HG03520 (cell line): ENCODE measurements at regions not wholly inside any gene's neighbourhood (a gene's known extent, or its start where the extent isn't known, plus 50 kb on each side); places are given as distances from the start of the nearest gene placed in this dataset.
"Not testable (repeated sequence)": the region's sequence is repeated elsewhere in the genome, so short reads cannot be mapped to it uniquely, and the experiment has no call there.

Experiments used
- ATAC-seq: cut with Tn5 transposase; IDR thresholded peaks from one replicate; pipeline ENCODE4 v1.9.1; 2021; ENCODE audit warnings: mild to moderate bottlenecking, moderate library complexity; ENCODE audit not compliant: unreplicated experiment

DNA sequence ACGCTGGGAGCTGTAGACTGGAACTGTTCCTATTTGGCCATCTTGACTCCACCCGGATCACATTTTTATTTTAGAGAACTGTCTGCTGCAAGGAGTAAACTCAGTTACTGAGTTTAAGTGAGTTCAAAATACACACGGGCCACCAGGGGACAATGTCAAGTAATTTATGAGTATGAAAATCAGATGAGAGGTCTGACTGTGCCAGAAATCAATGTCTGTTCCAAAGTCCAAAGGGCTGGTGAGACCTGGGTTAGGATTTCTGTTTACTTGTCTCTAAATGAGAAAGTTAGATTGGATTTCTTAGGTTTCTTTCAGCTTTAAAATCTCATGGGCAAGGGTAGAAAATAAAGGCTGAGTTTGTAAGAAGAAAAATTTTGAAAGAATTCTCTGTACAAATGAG, 465.8 kb upstream of the MEIS1 start:
- ATAC-seq, result no peak

DNA sequence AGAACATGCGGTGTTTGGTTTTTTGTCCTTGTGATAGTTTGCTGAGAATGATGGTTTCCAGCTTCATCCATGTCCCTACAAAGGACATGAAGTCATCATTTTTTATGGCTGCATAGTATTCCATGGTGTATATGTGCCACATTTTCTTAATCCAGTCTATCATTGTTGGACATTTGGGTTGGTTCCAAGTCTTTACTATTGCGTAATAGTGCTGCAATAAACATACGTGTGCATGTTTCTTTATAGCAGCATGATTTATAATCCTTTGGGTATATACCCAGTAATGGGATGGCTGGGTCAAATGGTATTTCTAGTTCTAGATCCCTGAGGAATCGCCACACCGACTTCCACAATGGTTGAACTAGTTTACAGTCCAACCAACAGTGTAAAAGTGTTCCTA, 471.6 kb upstream of the MEIS1 start:
- ATAC-seq, result not testable (repeated sequence)

DNA sequence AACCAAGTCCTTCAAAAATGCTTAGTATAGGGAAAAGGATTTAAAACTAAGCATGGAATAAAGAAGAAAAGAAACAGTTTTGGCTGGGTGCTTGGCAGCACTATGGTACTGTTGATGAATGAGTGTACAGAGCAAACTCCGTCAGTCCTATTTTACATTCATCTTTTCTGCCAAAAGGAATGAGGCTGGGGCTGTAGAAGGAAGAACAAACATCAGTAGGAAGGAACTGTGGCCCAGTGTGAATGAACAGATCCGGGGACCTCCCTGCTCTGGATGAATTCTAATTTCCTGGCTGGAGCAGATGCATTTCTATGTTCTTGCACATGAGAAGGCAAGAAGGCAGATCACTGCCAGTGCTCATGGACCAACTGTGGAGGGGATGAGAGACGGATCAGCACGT, 474.0 kb upstream of the MEIS1 start:
- ATAC-seq, result no peak

DNA sequence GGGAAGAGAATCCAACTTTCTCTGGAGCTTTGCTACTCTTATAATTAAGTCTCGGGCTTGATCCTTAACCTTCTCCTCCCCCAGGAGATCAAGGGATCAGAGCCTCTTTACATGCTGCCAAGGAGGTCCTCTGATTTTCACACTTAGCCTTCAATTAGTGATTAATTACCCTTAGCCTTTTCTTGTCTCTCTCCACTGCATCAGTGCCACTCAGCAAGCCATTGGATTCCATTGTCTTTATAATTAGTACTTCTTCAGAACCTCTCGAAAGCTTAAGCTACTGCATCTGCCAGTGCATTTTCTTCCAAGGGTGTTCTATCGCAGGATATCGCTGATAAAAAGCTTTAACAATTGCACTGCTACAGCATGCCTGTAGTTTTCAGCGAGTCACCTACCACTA, 477.0 kb upstream of the MEIS1 start:
- ATAC-seq, result no peak

DNA sequence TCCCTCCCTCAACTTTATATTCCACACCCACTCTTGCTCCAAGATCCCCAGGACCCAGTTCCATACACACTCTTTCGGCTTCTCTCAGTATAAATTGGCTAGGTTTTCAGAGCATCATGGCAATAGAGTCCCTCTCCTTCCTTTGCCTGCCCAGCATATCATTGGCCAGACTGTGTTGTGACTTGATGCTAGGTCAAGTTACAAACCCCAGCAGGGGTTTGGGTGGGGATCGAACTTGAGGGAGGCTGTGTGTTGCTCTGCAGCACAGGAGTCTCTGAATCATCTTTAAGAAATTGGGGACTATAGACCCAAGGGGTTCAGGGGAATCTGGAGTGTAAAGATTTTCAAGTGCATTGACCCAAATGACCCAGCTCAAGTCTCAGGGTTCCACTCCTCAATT, 477.5 kb upstream of the MEIS1 start:
- no peak for ATAC-seq

DNA sequence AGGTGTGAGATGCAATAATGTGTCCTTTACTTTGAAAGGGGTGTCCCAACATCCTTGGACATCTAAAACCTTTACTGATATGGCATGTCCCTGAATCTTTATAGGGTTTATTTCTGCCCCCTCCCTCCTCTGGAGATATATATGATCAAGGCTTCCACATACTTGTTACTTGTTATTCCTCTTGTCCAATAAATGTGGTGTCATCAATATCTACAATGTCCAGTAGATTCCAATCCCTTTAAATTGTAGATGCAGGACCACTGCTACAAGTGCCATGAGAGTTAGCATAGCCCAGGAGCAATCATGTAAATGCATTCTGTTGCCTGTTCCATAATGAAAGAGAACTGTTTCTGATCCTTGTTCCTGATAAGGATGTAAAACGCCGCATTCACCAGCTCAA, 479.7 kb upstream of the MEIS1 start:
- ATAC-seq, result no peak

DNA sequence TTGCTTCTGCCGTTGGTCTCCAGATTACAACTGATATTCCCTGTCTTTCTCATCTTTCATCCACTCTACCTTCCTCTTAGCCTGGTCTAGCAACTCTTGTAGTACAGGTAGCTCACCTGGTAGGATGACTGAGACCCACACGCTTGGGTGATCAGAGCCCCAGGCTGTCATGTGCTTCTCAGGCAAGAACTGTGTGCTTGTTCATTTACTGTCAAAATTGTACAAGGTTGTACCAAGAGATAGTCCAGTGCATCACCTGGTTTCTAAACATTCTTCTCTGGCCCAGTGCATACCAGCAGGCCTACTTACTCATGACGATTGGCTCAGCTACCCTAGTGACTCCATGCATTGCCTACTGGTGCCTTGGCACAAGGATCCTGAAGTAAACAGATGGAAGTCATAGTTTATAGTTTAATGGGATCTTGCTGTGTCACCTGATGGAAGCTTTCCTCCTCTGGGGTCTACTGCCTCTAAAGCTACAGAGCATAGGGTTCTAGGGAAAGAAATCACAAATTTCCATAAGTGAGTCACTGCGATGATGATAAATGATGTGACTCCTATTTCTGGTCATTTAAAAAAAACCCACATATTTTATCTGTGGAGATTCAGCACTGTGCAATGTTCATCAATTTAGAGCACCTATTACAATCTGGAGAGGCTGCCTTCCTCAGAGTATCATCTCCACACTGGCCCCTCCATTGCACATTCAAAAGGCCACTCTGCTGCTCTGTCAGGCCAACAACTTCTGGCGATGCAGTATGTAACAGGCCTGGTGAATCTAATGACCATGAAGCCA, 481.8 kb upstream of the MEIS1 start:
- ATAC-seq, result no peak

DNA sequence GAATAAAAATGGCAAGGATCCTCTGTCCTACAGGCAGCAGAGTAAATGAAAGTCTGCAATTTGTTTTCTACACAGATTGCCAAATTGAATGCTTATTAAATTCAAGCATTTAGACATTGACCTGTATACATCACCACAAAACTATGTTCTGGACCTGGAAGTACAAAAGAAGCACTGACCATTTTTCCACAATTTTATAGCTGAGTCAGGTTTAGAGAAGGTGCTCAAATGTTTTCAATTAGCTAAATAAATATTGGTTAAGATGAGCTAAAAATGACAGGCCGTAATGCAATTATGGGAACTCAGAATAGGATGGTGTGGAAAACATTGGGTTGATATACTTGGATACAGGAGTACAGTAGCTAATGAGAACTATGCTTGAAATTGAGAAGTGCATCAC, 490.7 kb upstream of the MEIS1 start:
- no peak for ATAC-seq

DNA sequence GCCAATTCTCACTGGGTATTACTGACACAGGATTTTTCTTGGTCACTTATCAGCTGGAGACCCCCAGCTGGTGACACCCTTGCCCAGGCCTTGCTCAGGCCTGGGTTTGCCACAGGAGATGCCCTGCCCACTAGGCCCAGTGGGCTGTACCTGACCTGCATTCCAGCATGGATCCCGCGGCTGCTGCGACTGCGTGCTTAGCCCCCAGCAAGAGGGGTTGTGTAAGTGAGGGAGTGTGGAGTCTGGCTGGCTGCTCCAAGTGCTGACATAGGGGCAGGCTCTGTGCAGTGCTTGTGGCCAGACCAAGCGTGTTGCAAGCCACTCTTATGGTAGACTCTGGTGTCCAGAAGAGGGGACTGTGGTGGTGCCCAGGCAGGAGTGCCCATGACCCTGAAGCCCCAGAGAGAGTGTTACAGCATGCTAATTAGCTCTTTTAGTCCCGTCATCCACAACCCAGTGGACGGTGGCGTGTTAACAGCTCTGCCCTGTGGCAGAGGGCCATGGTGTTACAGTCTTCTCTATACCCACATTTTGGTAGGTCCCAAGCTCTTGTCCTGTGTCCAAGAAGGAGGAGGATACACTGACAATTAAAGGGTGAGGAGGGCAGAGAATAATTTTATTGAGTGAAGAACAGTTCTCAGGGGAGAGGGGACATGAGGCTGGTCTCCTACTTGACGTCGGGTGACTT, 491.7 kb upstream of the MEIS1 start:
- ATAC-seq, result no peak

DNA sequence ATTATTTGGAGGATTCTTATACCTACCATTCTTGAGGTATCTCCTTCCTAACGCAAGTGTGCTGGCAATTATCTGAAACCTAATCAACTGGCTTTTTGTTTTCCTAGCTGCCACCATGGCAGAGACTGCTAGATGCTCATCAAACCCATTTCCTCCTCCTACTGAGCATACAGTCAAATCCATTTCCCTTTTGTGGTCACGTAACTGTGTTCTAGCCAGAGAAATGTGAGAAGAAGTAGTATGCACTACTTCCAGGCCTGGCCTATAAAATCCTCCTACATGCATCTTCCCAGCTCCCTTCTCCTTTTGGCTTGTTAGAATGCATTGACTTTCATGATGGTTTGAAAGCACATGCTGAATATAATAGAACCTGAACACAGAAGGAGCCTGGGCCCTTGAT, 494.1 kb upstream of the MEIS1 start:
- no peak for ATAC-seq

DNA sequence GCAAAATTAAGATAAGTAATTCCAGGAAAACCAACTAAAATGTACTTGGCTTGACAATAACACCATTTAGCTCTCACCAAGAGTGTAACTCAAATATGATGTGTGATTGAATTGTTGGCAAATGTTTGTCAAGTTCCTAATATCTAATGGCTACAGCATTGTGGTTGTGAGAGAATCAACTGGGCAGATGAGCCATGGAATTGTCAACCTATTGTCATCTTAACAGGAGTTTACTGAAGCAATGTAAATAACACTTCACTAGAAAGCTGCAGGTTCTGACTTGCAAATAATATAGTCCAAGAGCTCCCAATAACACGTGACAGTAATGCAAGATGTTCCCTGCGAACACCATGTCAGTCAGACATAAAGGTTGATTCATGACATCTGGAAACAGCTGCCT, 495.2 kb upstream of the MEIS1 start:
- no peak for ATAC-seq

DNA sequence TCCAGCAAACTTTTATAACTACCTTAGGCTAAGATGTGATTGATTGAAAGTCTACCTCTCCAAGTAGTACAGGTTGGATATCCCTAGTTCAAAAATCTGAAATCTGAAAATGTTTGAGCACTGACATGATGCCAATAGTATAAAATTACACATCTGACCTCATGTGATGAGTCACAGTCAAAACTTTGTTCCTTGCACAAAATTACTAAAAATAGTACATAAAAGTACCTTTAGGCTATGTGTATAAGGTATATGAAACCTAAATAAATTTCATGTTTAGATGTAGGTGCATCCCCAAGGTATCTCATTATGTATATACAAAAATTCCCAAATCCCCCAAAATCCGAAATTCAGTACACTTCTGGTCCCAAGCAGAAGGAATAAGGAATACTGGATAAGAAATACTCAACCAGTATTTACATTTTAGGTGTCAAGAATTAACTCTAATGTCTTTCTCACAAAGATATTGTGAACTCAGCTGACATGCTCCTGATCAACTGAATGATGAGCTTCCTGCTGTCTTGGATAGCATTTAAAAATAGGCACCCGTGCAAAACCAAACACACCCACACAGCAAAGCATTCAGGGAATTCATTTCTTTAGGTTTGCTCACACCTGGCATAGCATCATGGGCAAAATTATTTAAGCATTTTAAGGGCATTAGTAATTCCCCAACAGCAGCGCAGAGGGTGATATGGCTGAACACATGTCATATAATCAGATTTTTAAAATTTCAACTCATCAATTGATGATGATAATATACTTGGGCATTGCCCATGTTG, 497.4 kb upstream of the MEIS1 start:
- no peak for ATAC-seq

DNA sequence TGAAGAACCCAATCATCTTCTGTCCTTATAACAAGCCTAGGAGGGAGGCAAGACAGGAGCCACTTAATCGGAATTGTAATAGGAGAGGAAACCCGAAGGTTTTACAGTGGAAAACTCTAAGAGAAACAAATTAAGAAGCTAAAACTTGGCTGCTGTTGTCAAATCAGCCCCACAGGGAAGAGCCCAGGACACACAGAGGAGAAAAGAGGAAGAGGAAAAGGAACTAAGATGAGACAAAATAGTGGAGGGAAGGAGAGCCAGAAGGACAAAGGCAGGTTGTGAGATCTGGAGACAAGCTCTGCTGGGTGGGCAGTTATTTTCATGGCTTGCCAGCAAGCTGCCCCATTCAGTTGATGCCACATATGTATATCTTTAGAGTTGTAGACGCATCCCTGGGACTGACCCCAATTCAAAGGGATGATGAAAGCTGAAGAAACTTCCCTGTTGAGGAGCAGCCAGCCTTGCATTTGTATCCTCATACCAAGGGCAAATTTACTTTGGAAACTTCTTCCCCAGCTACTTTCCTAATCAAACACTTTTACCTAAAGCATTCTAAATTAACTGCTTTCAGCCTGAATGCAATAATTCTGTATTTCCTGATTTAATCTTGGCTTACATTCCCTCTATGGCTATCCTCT, 499.8 kb upstream of the MEIS1 start:
- no peak for ATAC-seq

DNA sequence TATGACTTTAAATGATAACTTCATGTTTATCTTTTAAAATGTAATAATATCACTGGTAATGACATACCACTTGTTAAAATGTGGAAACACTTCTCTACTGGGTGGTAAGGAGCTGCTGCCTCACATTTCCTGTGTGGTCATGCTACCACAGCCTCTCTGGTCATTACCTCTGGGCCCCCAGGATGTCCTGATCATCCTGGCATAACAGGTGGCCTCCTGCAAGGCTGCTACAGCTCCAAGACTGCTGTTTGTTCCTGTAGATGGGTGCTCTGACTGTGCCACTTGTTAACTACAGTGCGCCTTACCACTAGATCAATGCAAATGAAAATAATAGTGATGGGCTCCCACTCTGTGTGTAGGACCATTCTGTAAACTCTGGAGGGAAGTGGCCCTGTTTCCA, 500.2 kb upstream of the SPRED2 start:
- no peak for ATAC-seq

DNA sequence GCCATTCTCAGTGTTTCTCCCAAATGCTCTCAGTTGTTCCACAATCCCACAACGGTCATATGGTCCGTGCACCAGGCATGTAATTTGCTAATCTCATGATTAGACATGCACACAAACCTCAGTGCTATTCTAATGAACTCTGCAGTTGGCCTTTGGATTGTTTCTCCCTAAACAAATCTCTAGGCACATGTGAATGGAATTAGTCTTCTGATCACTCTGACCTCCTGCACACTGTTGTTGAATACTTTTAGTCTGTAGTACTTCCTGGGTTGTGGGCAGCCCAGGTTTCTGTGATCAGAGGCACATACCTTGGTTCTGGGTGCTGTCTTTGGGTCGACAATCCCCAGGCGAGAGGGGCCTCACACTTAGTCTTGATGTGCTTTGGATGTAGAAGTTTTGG, 498.7 kb upstream of the SPRED2 start:
- ATAC-seq, result no peak

DNA sequence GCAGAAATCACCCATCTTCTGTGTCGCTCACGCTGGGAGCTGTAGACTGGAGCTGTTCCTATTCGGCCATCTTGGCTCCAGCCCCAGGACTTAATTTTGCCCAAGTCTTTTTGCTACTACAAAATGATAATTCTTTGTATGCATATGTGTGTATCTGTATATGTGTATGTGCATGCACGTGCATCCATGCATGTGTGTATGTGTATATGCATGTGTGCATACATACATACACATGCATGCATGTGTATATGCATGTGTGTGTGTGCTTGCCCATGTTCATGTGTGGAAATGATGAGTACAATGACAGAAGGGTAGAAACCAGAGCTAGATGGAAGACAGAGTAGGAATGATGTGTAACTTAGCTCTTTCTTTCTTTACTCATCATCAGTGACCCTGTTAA, 497.9 kb upstream of the SPRED2 start:
- ATAC-seq, result no peak

DNA sequence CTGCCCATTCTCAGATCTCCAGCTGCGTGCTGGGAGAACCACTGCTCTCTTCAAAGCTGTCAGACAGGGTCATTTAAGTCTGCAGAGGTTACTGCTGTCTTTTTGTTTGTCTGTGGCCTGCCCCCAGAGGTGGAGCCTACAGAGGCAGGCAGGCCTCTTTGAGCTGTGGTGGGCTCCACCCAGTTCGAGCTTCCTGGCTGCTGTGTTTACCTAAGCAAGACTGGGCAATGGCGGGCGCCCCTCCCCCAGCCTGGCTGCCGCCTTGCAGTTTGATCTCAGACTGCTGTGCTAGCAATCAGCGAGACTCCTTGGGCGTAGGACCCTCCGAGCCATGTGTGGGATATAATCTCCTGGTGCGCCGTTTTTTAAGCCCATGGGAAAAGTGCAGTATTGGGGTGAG, 497.3 kb upstream of the SPRED2 start:
- not testable (repeated sequence) for ATAC-seq

DNA sequence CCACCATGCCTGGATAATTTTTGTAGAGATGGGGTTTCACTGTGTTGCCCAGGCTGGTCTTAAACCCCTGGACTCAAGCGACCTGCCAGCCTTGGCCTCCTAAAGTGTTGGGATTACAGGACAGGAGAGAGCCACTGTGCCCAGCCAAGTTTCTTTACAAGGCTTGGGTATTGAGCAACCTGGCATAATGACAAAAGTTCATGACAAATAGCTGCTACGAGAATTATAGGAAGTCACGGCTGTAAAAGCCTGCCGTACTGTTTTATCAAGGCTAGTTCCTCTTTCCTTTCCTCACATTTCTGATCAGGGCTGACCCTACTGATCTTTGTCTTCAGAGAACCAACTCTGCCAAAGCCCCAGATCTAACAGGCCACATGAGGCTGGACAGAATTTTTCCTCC, 490.4 kb upstream of the SPRED2 start:
- ATAC-seq, result no peak

DNA sequence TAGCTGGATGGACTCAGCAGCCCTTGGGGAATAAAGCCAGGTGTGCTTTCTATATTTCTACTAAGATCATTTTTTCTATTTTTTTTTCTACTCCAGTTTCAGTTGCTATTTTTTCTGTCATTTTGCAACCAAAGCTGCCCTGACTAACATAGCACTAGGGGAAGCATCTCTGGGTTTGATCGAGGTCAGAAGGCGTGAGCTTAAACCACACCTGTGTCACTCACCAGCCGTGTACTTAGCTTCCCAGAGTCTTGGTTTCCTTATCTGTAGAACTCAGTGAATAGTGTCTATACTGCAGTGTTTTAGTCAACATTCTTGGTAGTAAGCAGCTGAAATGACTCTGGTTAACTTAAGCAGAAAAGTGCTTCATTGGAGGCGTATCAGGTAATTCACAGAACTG, 489.6 kb upstream of the SPRED2 start:
- ATAC-seq, result peak; percentile 91

DNA sequence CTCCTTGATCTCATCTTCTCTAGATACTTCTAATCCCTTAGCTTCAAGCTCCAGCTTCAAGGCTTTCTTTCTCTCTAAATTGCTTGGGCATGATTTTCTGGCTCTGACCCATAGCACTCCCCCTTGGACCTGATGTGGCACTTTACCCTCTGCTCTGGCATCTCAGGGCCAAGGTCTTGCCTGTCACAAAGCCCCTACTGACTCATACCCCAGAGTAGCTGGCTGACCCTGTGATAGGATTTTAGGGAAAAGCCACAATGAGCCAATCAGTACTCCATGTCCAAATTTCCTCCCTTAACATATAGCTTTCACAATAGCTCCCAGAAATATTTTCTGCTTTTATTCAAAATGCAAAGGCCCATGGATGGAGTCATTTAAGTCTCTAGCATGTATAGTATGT, 488.7 kb upstream of the SPRED2 start:
- ATAC-seq, result no peak

DNA sequence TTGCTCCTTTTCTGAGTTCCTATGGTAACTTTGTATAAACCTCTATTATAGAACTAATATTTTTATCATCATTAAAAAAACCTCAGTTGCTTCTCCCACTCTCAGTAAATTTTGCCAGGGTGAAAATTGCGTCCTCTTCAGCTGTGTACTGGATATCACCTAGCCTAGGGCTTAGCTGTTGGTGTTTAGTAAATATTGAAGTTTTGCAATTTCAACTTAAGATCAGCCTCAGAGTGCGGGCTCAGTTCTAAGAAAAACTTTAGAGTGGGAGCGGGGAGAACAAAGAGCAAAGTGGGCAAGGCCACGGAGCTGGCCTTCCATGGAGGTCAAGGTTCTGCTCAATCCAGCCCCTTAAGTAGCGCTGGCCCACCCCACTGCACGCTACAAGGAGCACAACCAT, 488.3 kb upstream of the SPRED2 start:
- no peak for ATAC-seq
